GM18508 (cell line): ENCODE measurements at regions not wholly inside any gene's neighbourhood (a gene's known extent, or its start where the extent isn't known, plus 50 kb on each side); places are given as distances from the start of the nearest gene placed in this dataset.
"Not testable (repeated sequence)": the region's sequence is repeated elsewhere in the genome, so short reads cannot be mapped to it uniquely, and the experiment has no call there.

Source experiments
- ATAC-seq: cut with Tn5 transposase; IDR thresholded peaks from one replicate; pipeline ENCODE4 v1.9.1; 2021; ENCODE audit warnings: moderate number of reproducible peaks; ENCODE audit not compliant: insufficient read depth, unreplicated experiment

DNA sequence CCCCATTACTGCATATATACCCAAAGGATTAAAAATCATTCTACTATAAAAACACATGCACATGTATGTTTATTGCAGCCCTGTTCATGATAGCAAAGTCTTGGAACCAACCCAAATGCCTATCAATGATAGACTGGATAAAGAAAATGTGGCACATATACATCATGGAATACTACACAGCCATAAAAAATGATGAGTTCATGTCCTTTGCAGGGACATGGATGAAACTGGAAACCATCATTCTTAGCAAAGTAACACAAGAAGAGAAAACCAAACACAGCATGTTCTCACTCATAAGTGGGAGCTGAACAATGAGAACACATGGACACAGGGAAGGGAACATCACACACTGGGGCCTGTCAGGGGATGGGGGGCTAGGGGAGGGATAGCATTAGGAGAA is 180.0 kb upstream of the TENT5A start:
- not testable (repeated sequence) for ATAC-seq

DNA sequence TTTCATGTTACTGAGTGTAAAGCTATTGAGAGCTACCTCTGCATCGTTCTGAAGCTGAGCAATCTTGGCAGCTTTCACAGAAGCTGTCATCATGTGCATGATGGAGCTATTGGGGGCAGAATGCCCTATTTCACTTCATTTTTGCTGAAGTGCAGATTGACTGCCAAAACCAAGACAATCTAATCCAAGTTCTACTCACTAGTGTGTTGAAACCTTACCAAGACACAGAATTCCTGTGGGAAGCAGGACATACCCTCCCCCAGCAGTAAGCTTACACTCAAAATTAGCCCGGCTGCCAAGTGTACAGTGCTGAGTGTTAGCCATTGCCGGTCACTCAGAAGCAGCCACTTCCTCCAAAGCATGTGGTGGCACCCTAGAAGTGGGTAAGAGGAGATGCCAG is 177.3 kb upstream of the TENT5A start:
- ATAC-seq = no peak

DNA sequence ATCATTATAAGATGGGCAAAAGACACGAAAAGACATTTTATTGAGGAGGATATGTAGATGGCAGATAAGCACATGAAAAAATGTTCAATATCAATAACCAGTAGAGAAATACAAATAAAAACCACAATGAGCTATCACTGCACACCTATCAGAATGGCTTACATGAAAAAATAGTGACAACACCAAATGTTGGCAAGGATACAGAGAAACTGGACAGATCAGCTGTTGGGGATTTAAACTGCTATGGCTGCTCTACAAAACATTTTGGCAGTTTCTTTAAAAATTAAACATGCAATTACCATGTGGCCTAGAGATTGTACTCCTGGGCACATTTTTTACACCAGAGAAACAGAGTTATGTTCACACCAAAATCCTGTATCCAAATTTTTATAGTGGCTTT is 172.7 kb upstream of the TENT5A start:
- ATAC-seq = no peak

DNA sequence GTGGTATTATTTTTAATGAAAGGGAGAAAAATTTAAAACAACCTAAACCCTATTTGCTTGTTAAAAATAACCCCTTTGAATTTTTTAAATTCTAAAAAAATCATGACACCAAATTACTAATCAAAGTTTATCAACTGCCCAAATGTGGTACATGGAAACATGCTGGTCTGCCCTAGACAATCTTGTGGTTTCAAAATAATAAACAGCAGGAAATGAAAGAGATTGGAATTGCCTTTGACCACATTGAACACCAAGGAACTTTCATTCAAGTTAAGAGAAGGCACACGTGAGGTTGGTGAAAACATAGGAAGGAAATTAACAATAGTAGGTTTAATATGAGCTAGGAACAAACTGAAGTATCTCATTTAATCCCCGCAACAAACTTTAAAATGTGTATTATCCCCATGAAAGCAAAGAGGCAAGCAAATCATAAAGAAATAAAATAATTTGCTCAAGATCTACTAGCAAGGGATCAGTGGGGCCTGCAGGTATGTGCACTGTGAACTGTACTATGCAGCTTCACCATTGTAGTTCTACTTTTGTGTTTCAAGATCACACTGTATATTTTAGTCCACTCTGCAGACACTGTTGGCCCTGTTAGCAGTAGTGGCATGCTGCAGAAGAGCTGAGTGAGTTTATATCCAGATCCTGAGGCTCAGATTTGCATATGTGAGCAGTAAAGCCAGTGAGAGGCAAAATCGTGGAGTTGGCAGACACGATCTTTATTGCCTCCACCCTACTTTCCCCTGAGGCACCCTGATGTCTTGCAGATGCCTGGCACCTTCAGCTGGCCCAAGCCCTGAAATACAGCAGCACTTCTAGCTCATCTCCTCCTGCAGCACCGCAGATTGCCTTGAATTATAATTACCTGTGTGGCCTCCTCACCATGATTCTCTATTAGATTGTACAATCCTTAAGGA is 157.8 kb upstream of the TENT5A start:
- no peak for ATAC-seq

DNA sequence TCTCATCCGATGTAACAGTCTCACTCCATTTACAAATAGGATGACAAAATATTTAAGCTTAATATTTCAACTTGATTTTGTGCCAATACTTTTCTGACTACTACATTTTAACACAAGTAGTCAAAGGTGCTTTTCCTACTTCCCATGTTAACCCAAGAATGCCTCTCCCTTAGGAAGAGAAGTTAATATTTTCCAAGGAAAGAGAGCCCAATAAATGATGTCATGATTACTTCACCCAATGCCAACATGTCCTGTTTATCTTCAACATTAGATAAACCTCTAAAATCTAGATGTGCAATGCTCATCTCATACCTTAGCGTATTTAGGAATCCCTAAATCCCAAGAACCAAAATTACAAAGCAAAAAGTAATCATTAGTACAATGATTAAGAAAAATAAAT is 156.7 kb upstream of the TENT5A start:
- no peak for ATAC-seq

DNA sequence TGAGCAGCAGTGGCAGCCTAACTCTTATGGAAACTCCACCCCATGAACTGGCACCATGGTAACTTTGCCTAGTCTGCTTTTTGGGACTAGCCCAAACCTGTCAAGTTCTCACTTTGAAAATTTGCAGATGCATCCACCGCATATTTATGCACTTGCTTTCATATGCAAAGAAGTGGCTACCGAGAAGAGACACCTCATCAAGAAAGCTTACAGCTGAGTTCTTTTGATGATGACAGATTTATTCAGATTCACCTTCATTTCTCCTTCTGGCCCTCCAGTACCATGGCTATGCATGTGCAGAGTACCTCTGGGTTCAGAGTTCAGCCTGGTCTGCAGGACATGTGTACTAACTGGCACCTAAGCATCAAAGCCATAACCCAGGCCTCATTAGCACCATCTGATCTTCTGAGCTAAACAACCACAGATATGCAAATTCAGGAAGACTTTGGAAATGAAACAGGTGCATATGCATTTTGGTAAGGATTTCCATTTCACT is 154.3 kb upstream of the TENT5A start:
- ATAC-seq = peak; percentile 36

DNA sequence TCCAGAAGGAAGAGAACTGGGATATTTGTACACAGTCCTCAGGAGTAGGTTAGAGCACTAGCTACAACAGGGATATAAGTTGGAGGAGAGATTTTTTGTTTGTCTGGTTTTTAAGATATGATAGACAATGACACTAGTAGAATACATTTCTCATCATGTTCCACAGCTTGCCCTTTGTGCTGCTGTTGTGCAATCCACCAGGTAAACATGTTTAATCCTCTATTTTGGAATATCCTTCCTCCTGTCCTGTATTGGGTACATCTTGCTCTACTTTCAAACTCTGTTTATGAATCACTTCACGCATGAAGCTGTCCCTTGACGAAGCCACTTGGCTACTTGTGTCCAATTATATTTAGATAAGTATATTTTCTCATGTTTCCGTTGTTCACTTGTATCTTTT is 153.6 kb upstream of the TENT5A start:
- no peak for ATAC-seq

DNA sequence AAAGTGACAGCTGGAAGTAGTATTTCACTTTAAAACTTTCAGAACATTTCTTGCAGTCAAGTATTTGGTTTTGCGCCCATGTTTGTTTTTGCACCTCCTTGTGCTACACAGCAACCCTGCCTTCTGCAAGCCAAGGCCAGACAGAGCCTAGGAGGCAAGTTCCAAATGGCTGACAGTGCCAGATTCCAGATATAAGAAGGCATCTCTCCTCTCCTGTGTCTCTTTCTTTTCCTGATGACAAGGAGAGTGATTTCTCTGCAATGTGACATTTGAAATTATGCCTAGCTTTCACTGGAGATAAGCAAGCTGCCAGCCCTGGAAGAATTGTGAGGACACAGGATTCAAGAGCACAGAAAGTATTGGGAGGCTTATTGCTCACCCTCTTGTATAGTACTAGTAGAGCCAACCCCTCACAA is 149.1 kb upstream of the TENT5A start:
- ATAC-seq = no peak

DNA sequence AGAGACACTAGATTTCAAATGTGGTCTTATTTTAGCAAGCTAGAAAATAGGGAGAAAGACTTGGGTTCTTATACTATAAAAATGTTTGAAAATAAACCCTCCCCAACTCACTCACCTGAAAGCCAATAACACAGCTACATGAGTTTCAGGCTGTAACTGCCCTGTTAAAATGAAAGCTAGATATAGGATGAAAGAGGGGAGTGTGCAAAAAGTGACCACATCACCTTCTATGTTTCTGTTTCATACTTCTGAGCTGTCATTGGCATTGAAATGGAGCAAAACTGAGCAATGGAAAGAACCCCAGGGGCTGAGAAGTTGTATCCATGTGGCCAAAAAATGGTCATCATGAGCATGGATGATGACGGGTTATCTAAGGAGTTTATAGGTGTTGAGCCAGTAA is 148.1 kb upstream of the TENT5A start:
- peak; percentile 88 for ATAC-seq

DNA sequence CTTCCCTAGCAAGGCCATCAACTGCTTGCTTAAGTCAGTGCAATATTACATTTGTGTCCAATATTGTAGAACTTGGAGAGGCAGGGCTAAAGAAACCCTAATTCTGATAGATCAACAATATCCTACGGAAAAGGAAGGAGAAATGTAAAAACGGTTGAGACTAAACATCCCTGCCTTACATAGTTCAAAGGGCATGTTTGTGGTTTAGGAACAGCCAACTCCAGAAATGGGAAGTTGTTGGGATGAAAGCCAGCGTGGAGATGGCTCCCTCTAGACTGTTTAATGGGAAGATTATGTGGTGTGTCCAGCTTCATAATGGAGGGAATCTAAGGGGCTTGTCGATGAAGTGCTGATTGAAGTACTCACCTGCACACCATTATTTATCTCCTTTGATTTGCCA is 145.3 kb upstream of the TENT5A start:
- no peak for ATAC-seq

DNA sequence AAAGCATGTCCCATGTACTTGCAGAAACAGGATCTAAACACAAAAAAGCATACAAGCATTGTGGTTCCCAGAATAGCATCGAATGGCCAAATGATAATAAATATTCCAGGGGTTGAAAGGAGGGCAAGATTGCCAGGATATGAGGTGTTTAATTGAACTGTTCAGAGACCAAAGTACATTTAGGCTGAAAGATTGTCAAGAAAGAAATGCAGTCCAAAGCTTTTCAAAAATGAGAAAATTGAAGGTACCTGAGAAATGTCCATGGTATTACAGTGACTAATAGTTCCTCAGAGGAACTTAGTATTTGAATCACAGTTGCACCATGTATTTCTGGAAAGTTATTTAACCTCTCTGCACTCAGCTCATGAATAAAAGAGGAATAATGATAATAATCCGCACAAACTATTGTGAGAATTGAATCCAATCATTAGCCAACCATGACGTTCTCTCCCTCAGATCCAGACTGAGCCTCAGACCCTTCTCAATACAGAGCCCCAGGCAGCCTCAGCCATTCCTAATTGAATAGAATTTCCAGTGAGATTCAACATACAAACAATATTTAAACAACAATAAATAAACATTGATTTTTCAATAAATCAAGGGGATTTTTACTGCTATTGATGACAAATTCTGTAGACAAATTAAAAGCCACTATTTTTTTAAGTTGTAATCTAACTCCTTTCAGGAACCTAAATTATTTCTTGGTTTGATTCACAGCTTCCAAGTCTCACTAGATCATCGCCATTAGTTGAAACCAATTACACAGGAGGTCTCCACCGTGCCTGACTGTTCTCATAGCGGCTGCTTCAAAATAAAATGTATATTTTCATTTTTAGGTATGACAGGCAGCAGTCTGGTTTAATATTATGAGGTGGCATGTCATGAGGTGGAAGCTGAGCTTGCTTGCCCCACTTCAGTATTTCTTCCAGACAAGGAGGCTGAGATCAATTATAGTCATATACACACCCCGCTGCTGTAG is 144.3 kb upstream of the TENT5A start:
- no peak for ATAC-seq

DNA sequence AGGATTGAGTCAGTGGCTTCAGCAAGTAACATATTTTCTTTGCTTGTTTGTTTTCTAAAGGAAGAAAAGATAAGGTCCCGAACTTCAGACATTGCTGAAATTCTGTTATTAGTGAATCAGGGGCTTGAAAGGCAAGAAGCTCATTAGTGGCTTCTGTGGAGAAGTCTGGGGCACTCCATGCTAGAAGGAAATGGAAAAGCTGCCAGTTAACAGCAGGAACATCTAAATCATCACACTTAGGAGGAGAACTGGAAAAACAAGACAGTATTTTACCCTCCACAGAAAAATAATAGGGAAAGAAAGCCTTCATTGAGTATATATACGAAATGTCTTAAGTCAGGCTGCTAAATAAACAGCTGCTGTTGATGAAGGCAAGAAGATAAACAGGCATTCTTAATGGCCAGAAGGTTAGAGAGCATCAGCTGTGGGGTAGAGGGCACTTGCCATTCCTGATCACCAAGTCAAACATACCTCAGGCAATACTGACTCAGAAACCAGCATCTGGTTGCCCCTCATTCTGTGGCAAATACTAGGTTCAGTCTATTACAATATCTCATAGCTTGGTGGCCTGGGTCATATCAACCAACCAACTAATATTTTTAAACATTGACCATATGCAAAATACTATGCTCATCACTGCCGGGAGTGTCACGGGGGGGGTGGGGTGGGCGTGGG is 143.2 kb upstream of the TENT5A start:
- ATAC-seq = no peak

DNA sequence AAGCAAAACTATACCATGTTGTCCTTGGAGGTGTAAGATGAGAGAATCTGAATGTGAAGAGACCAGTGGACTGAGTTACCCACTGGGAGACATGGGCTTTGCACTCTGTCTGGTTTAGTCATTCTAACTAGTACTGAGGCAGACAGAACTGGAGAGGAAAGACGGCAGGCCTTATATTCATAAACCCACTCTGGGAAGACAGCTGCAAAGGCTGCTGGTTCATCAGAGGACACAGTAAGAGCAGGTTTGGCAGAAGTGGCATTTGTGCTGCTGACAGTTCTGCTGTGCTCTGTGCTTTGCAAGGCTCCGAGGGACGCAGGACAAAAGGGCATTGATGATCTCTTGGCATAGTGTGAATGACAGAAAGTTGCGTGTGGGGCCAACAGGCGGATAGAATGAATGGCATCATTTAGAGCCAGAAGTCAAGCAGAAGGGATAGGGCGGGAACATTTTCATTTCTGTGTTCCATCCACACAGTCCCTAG is 142.3 kb upstream of the TENT5A start:
- no peak for ATAC-seq

DNA sequence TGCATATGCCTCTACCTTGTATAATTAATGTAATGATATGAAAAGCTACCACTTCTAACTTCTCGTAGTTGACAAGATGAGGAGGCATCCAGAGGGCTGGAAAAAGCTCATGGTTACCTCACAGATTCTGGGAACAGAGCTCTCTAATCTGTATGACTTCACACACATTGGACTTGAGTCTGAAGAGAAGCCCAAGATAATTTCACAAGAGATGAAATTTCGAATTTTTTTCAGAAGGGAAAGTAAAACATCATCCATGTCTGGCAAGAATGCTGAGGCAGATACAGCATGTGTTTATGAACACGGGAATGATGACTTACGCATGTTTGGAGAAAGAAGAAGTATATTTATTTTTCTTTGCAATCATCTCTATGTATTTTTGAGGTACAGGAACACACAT is 141.8 kb upstream of the TENT5A start:
- ATAC-seq = no peak

DNA sequence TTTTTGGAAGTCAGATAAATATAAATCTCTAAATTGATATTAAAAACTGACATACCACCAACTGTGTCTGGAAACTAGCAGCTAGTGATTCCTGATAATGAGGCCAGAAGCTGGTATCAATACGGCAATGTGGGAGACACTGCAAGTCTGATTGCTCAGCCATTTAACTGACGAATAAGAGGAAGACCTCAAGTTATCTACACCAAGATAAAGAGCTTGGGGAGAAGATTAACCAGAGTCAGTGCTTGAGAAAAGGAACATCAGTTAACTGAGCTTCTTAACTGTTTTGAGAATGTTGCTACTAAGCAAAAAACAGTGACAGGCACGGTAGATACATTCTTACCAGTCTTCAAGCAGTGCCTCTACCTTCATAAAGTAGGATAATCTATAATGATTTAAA is 140.4 kb upstream of the TENT5A start:
- ATAC-seq = no peak

DNA sequence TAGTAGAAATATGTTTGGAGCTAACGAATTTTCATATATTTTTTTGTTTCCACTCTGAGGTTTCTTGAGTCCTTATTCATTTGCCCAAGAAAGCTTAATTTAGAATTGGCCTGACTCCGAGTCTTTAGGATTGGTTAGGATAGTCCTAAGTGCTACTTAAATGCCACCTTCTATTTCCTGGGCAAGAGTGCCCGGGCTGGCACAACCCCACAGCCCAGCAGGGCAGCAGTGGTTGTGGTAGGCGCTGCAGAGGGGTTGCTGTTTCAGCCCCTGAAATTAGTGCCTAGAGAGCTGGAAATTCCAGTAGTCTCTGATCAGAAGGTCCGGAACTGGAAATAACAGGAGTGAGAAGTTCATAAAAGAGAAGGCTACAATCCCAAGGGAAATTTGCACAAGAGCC is 139.4 kb upstream of the TENT5A start:
- no peak for ATAC-seq

DNA sequence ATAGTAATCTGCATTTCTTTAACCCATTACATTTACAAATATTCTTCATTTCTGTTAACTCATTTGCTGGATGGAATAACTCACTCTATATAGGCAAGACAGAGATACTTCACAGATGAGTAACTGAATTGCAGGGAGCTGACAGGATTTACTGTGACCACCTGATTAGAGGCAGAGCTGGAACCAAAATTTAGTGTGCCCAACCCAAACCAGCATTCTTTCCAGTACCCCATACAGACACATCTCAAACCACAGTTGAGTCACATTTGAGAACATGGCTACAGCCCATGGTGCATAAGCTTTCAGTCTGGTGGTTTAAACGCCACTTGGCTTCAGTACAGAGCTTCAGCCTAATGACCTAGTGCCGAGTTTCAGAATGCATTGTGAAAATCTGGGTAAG is 138.4 kb upstream of the TENT5A start:
- ATAC-seq = no peak

DNA sequence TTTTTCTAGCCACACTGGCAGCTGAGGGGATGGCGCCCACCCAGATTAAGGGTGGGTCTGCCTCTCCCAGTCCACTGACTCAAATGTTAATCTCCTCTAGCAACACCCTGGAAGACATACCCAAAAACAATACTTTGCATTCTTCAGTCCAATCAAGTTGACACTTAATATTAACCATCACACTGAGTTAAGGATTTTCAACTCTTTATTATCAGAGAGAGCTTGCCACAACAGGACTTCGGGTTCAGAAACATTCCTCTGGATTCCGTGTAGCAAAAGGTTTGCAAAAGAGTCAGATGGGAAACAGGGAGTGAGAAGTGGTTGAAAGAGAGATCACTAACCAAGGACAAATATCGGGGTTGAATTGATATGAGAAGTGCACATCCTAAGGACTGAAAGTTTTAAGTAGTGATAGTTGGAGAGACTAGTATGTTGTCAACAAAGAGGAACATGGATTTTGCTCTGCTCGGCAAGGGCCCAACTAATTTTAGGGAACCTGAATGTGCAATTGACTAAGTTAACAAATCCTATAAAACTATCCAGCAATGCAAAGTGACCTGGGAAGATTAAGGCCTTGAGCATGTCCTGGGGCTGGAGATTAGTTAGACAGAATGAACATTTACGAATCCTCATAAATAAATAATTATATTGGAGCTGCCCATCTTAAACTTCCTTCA is 137.0 kb upstream of the TENT5A start:
- ATAC-seq = no peak

DNA sequence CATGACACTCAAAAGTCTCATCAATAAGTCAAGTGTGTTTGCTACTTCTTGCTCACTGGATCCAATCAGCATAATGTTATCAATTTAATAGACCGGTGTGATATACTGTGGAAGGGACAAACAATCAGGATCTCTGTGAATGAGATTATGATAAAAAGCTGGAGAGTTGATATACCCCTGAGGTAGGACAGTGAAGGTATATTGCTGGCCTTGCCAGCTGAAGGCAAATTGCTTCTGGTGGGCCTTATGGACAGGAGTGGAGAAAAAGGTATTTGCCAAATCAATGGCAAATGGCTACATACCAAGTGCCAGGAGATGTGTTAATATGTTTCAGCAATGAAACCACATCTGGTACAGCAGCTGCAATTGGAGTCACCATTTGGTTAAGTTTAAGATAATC is 134.4 kb upstream of the TENT5A start:
- ATAC-seq = not testable (repeated sequence)

DNA sequence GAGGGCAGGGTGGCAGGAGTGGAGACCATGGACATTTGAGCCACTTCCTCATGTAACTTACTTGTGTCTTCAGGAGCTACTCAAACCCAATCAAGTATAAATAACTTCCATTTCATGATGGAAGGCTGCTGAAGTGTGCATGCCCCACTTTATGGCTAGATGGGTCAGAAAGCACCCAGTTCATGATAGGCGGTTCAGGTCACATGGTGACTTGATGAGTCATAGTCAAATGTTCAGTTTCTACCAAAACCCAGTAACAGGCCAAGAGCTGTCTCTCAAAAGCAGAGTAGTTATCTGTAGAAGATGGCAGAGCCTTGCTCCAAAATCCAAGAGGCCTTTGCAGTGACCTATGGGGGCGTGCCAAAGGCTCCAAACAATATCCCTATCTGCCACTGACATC is 133.7 kb upstream of the TENT5A start:
- no peak for ATAC-seq
